ENCODE measurements at regions not wholly inside any gene's neighbourhood (a gene's known extent, or its start where the extent isn't known, plus 50 kb on each side); places are given as distances from the start of the nearest gene placed in this dataset.

- Histone ChIP-seq H3K9ac (ENCODE audit: control insufficient read depth, extremely low read depth, insufficient read depth, low read length) (no peak overlapping the region), H2AFZ (ENCODE audit: control insufficient read depth, low read length) (no peak overlapping the region), H3K27ac (ENCODE audit: control insufficient read depth, insufficient read depth, low read length) (no peak overlapping the region), H3K79me2 (ENCODE audit: control insufficient read depth, insufficient read depth, low read length) (no peaks in the 10 kb centered on the region), H3K36me3 (ENCODE audit: control insufficient read depth in 2 of 2, extremely low read depth in 1 of 2, insufficient read depth in 2 of 2, low read length in 2 of 2) (no peaks in the 10 kb centered on the region), H3K4me1 (ENCODE audit: control insufficient read depth, extremely low read depth, insufficient read depth, low read length) (no peaks in the 10 kb centered on the region), H3K4me2 (ENCODE audit: control insufficient read depth, extremely low read depth, insufficient read depth, low read depth, low read length) (no peak overlapping the region), H4K20me1 (ENCODE audit: control insufficient read depth, extremely low read depth, insufficient read depth, low read length) (no peaks in the 10 kb centered on the region), H3K9me1 (ENCODE audit: control insufficient read depth, extremely low read depth, insufficient read depth, low read length) (no peaks in the 10 kb centered on the region), H3K27me3 (ENCODE audit: control insufficient read depth, extremely low read depth, insufficient read depth, low read length) (no peaks in the 10 kb centered on the region), H3K9me3 (ENCODE audit: control insufficient read depth, low read depth, low read length) (peaks cover 8% of the 10 kb centered on the region), H3K4me3 (ENCODE audit: control insufficient read depth in 2 of 3, extremely low read depth in 1 of 3, insufficient read depth in 2 of 3, low read depth in 1 of 3, low read length in 3 of 3) (no peak overlapping the region)
- FAIRE-seq (no peak), DNase-seq (ENCODE audit: low read depth, low spot score) (no peak)
- TF ChIP-seq CTCF (optimal IDR thresholded peaks at IDR 0.05 in 1 of 3, IDR thresholded peaks at IDR 0.05 in 1 of 3, conservative IDR thresholded peaks at IDR 0.05 in 1 of 3; ENCODE audit: extremely low read depth in 1 of 3, insufficient read depth in 2 of 3, low read length in 3 of 3) (no peak), EZH2 (IDR thresholded peaks at IDR 0.05; ENCODE audit: low read length) (no peak)
- dilution Hi-C loops (cut with MboI; ENCODE audit: extremely low pct_ligation_motif_present, low sequenced_read_pairs), result no loop called here
These were observed 99.6 kb downstream of the FAM114A2 start for GRCh38 chr5:153939101-153939500.

GRCh38 chr5:153938191-153938842 is 100.4 kb downstream of the FAM114A2 start:
- TF ChIP-seq EZH2 (IDR thresholded peaks at IDR 0.05; ENCODE audit: low read length) (no peak), CTCF (optimal IDR thresholded peaks at IDR 0.05 in 1 of 3, IDR thresholded peaks at IDR 0.05 in 1 of 3, conservative IDR thresholded peaks at IDR 0.05 in 1 of 3; ENCODE audit: extremely low read depth in 1 of 3, insufficient read depth in 2 of 3, low read length in 3 of 3) (no peak)
- no peak overlapping the region for H2AFZ ChIP-seq (ENCODE audit: control insufficient read depth, low read length)
- no peaks in the 10 kb centered on the region for H4K20me1 ChIP-seq (ENCODE audit: control insufficient read depth, extremely low read depth, insufficient read depth, low read length)
- H3K9me3 ChIP-seq (ENCODE audit: control insufficient read depth, low read depth, low read length), result peaks cover 8% of the 10 kb centered on the region
- no peak overlapping the region for H3K9ac ChIP-seq (ENCODE audit: control insufficient read depth, extremely low read depth, insufficient read depth, low read length)
- FAIRE-seq (no peak), DNase-seq (ENCODE audit: low read depth, low spot score) (no peak)
- no peaks in the 10 kb centered on the region for H3K36me3 ChIP-seq (ENCODE audit: control insufficient read depth in 2 of 2, extremely low read depth in 1 of 2, insufficient read depth in 2 of 2, low read length in 2 of 2)
- no peaks in the 10 kb centered on the region for H3K79me2 ChIP-seq (ENCODE audit: control insufficient read depth, insufficient read depth, low read length)
- H3K4me2 ChIP-seq (ENCODE audit: control insufficient read depth, extremely low read depth, insufficient read depth, low read depth, low read length), result no peak overlapping the region
- H3K9me1 ChIP-seq (ENCODE audit: control insufficient read depth, extremely low read depth, insufficient read depth, low read length), result no peaks in the 10 kb centered on the region
- no peak overlapping the region for H3K27ac ChIP-seq (ENCODE audit: control insufficient read depth, insufficient read depth, low read length)
- no peaks in the 10 kb centered on the region for H3K4me1 ChIP-seq (ENCODE audit: control insufficient read depth, extremely low read depth, insufficient read depth, low read length)
- dilution Hi-C loops (cut with MboI; ENCODE audit: extremely low pct_ligation_motif_present, low sequenced_read_pairs), result no loop called here
- no peaks in the 10 kb centered on the region for H3K27me3 ChIP-seq (ENCODE audit: control insufficient read depth, extremely low read depth, insufficient read depth, low read length)
- H3K4me3 ChIP-seq (ENCODE audit: control insufficient read depth in 2 of 3, extremely low read depth in 1 of 3, insufficient read depth in 2 of 3, low read depth in 1 of 3, low read length in 3 of 3), result no peak overlapping the region
